Neural crest cell (in vitro differentiated cells): ENCODE measurements at regions not wholly inside any gene's neighbourhood (a gene's known extent, or its start where the extent isn't known, plus 50 kb on each side); places are given as distances from the start of the nearest gene placed in this dataset.

ENCODE experiments used
- DNase-seq: peaks from one replicate; pipeline ENCODE4 v3.0.0; 2021; ENCODE audit warnings: low read depth, mixed read lengths, low spot score
- H3K27ac Mint-ChIP-seq: one replicate; pipeline ENCODE4 v1.8.0; 2021; ENCODE audit warnings: mild to moderate bottlenecking, mixed read lengths; ENCODE audit not compliant: unreplicated experiment
- H3K27me3 Mint-ChIP-seq: 2 replicates; pipeline ENCODE4 v1.8.0; 2021; ENCODE audit warnings: low read depth, mild to moderate bottlenecking, mixed read lengths
- H3K36me3 Mint-ChIP-seq: 2 replicates; pipeline ENCODE4 v1.8.0; 2021; ENCODE audit warnings: low read depth, mild to moderate bottlenecking, mixed read lengths
- H3K4me1 Mint-ChIP-seq: 2 replicates; pipeline ENCODE4 v1.8.0; 2021; ENCODE audit warnings: mixed read lengths
- H3K4me3 Mint-ChIP-seq: one replicate; pipeline ENCODE4 v1.8.0; 2021; ENCODE audit warnings: mild to moderate bottlenecking, mixed read lengths
- H3K9me3 Mint-ChIP-seq: 2 replicates; pipeline ENCODE4 v1.8.0; 2021; ENCODE audit warnings: mixed read lengths
- TF ChIP-seq, protein P1 (sequence below): fragments of 200-600 bp; sonication (generic); conservative IDR thresholded peaks from 2 replicates; pipeline ENCODE4 v1.5.0; 2021; ENCODE audit warnings: antibody characterized with exemption, mild to moderate bottlenecking

DNA sequence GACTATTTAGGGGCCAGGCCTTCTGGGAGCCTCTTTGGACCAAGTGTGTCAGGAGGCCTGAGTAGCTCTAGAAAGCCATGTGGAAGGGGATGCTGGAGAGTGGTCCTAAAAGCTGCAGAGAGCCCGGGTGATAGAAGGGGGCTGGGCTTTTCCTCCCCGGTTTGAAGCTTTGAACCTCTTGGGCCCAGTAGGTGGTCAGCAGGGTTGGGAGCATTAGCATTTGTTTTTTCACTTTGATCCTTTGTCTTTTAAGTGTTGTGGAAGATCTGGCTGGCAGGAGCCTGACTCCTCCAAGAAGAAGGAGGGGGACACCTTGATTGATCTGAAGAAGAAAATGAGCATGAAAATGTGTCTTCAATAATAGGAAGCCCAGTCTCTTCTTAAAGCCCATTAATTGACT lies 596.6 kb downstream of the INSC start:
- TF ChIP-seq, protein P1, sequence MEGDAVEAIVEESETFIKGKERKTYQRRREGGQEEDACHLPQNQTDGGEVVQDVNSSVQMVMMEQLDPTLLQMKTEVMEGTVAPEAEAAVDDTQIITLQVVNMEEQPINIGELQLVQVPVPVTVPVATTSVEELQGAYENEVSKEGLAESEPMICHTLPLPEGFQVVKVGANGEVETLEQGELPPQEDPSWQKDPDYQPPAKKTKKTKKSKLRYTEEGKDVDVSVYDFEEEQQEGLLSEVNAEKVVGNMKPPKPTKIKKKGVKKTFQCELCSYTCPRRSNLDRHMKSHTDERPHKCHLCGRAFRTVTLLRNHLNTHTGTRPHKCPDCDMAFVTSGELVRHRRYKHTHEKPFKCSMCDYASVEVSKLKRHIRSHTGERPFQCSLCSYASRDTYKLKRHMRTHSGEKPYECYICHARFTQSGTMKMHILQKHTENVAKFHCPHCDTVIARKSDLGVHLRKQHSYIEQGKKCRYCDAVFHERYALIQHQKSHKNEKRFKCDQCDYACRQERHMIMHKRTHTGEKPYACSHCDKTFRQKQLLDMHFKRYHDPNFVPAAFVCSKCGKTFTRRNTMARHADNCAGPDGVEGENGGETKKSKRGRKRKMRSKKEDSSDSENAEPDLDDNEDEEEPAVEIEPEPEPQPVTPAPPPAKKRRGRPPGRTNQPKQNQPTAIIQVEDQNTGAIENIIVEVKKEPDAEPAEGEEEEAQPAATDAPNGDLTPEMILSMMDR: no peak
- Mint-ChIP-seq H3K27me3 (no peaks in the 10 kb centered on the region), H3K27ac (no peak overlapping the region), H3K36me3 (peaks cover 3% of the 10 kb centered on the region), H3K4me1 (peaks cover 34% of the 10 kb centered on the region), H3K9me3 (peaks cover 3% of the 10 kb centered on the region), H3K4me3 (no peak overlapping the region)
- no peak for DNase-seq

DNA sequence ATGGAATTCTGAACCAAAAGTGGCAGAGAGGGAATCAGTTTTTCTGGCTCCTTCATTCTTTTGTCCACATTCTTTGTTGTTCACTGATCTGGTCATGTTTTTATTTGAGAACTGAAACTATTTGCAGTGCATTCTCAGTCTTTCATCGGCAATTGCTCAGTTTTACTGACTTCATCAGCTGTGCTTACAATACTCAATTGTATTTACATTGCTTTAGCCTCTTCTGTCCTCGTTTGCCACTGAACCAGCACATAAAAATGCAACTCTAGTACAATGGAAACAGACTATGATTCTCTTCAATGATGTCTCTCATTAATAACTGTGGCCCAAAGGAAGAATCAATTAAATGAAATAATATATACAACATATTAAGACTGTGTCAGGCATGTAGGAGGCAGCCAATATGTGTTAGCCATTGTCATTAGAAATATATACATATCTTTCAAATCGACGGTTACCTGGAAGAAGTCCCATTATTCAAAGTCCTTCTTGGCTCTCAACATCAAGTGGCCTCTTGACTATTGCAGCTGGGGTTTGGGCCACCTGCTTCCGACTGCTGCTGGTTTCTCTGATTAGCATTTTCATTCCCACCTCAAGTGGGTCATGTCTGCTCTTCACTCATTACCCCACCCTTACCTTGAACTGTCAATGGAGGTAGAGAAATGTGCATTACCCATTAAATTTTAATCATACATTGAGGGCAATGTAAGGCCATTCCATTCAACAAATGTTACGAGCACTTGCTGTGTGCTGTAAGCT lies 600.1 kb downstream of the INSC start:
- H3K4me3 Mint-ChIP-seq: no peak overlapping the region
- peaks cover 3% of the 10 kb centered on the region for H3K36me3 Mint-ChIP-seq
- H3K9me3 Mint-ChIP-seq: peaks cover 3% of the 10 kb centered on the region
- DNase-seq: no peak
- TF ChIP-seq, protein P1: no peak
- no peaks in the 10 kb centered on the region for H3K27me3 Mint-ChIP-seq
- H3K27ac Mint-ChIP-seq: no peak overlapping the region
- peaks cover 54% of the 10 kb centered on the region for H3K4me1 Mint-ChIP-seq

DNA sequence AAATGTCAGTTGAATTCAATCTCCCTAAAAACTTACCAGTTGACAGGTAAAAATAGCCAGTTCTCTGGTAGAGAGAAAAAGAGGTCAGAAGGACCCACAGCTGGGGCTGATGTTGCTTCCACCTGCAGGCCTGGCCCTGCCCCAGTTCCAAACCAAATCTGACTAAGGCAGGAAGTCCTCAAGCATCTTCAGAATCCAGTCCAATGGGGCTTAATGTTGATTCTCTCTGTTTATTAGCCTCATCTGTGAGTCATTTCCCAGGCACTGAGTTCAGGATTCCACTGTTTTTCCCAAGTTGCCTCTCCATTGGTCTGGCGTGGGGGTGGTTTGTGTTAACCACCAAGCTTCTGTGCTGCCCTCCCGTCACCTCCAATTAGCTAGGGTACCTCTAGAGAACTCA lies 601.8 kb downstream of the INSC start:
- Mint-ChIP-seq H3K4me1 (peaks cover 57% of the 10 kb centered on the region), H3K36me3 (peaks cover 3% of the 10 kb centered on the region), H3K27me3 (no peaks in the 10 kb centered on the region), H3K4me3 (no peak overlapping the region), H3K27ac (no peak overlapping the region), H3K9me3 (peaks cover 3% of the 10 kb centered on the region)
- TF ChIP-seq, protein P1: no peak
- DNase-seq: no peak

DNA sequence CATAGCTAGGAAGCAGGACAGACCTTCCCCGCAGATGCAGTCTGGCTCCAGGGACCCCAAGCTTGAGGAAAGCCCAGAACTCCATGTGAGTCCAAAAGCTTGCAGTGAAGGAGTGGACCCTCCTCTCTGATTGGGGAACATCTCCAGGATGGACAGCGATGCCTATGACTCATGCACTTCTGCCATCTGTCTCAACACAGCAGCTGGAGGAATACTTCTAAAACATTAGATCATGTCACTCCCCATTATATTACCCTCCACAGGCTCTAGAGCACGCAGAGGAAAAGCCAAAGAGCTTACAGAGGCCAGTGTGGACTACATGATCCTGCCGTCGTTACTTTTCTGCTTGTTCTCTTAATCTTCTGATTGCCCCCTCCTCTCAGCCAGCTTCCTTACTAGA lies 605.7 kb downstream of the INSC start:
- Mint-ChIP-seq H3K27ac (peak overlapping the region; percentile 22), H3K4me3 (no peak overlapping the region), H3K27me3 (no peaks in the 10 kb centered on the region), H3K36me3 (no peaks in the 10 kb centered on the region), H3K4me1 (peaks cover 55% of the 10 kb centered on the region), H3K9me3 (peaks cover 8% of the 10 kb centered on the region)
- TF ChIP-seq, protein P1: no peak
- no peak for DNase-seq

DNA sequence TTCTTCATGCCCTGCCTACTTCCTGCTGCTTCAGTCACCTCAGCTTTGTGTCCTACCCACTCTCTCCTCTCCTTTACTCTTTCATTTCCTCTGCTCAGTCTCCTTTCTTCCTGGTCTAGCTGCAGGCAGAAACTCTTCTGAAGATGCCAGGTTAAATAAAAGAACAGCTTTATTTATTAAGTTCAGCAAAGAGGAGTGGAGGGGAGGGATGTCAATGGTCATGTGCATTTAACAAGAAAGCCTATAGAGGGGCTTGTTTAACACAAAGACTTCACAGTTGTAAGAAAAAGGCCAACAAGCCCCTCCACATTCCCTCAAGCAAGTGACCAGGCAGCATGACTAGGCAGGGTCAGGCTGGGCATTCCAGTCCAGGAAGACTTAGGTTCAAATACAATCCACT lies 609.2 kb downstream of the INSC start:
- Mint-ChIP-seq H3K9me3 (peaks cover 8% of the 10 kb centered on the region), H3K4me1 (peaks cover 47% of the 10 kb centered on the region), H3K27me3 (no peaks in the 10 kb centered on the region), H3K27ac (peak overlapping the region; percentile 95), H3K36me3 (no peaks in the 10 kb centered on the region), H3K4me3 (peak overlapping the region; percentile 68)
- TF ChIP-seq, protein P1: no peak
- DNase-seq: no peak
